ENCODE measurements at regions not wholly inside any gene's neighbourhood (a gene's known extent, or its start where the extent isn't known, plus 50 kb on each side); places are given as distances from the start of the nearest gene placed in this dataset.

- TF ChIP-seq POLR2AphosphoS5 (IDR thresholded peaks at IDR 0.05; ENCODE audit: low read depth, low read length) (no peak), EZH2phosphoT487 (IDR thresholded peaks at IDR 0.05; ENCODE audit: borderline replicate concordance) (no peak), POLR2A (IDR thresholded peaks at IDR 0.05; ENCODE audit: borderline replicate concordance, extremely low read depth, insufficient read depth, insufficient read length) (no peak), CTCF (IDR thresholded peaks at IDR 0.05 in 2 of 3, conservative IDR thresholded peaks at IDR 0.05 in 1 of 3; ENCODE audit: borderline replicate concordance in 1 of 3, insufficient read depth in 1 of 3, low read depth in 2 of 3, low read length in 2 of 3) (no peak), YY1 (IDR thresholded peaks at IDR 0.05; ENCODE audit: extremely low read depth, insufficient replicate concordance, low read depth, low read length) (no peak), EZH2 (IDR thresholded peaks at IDR 0.05) (no peak), SIN3A (IDR thresholded peaks at IDR 0.05; ENCODE audit: low read depth) (no peak), FOSL1 (IDR thresholded peaks at IDR 0.05; ENCODE audit: low read depth) (no peak)
Measured at GRCh38 chr14:100660882-100661635, 65.6 kb upstream of the DLK1 start.

All from HCT116 (cell line).